IPS-11a (cell line): ENCODE measurements at regions not wholly inside any gene's neighbourhood (a gene's known extent, or its start where the extent isn't known, plus 50 kb on each side); places are given as distances from the start of the nearest gene placed in this dataset.

Experiments
- H3K4me3 ChIP-seq: one replicate; pipeline ENCODE4 v1.5.1; 2013; ENCODE audit warnings: low read depth, low read length, control low read depth

GRCh38 chr7:98565103-98565502 is 52.0 kb upstream of the NPTX2 start:
- H3K4me3 ChIP-seq = no peak overlapping the region

GRCh38 chr7:98562871-98563495 is 54.1 kb upstream of the NPTX2 start:
- no peak overlapping the region for H3K4me3 ChIP-seq

GRCh38 chr7:98562381-98562823 is 54.7 kb upstream of the NPTX2 start:
- no peak overlapping the region for H3K4me3 ChIP-seq

GRCh38 chr7:98559958-98560357 is 57.1 kb upstream of the NPTX2 start:
- H3K4me3 ChIP-seq = no peak overlapping the region

- no peak overlapping the region for H3K4me3 ChIP-seq
Measured at GRCh38 chr7:98559219-98559618, 57.9 kb upstream of the NPTX2 start.

- no peak overlapping the region for H3K4me3 ChIP-seq
Measured at GRCh38 chr7:98557538-98558031, 59.5 kb upstream of the NPTX2 start.

GRCh38 chr7:98556288-98556687 is 60.8 kb upstream of the NPTX2 start:
- H3K4me3 ChIP-seq = no peak overlapping the region

GRCh38 chr7:98555403-98555802 is 61.7 kb upstream of the NPTX2 start:
- no peak overlapping the region for H3K4me3 ChIP-seq

GRCh38 chr7:98553666-98554065 is 63.4 kb upstream of the NPTX2 start:
- no peak overlapping the region for H3K4me3 ChIP-seq

- H3K4me3 ChIP-seq = no peak overlapping the region
Measured at GRCh38 chr7:98551611-98552273, 65.3 kb upstream of the NPTX2 start.

- H3K4me3 ChIP-seq = no peak overlapping the region
Measured at GRCh38 chr7:98548971-98549370, 68.1 kb upstream of the NPTX2 start.

GRCh38 chr7:98548370-98548769 is 68.7 kb upstream of the NPTX2 start:
- H3K4me3 ChIP-seq = no peak overlapping the region

GRCh38 chr7:98541101-98541500 is 76.0 kb upstream of the NPTX2 start:
- H3K4me3 ChIP-seq = no peak overlapping the region

GRCh38 chr7:98539865-98540264 is 77.2 kb upstream of the NPTX2 start:
- no peak overlapping the region for H3K4me3 ChIP-seq

GRCh38 chr7:98536803-98537202 is 80.3 kb upstream of the NPTX2 start:
- no peak overlapping the region for H3K4me3 ChIP-seq

- no peak overlapping the region for H3K4me3 ChIP-seq
Measured at GRCh38 chr7:98534493-98534892, 82.6 kb upstream of the NPTX2 start.

GRCh38 chr7:98531717-98532116 is 85.4 kb upstream of the NPTX2 start:
- no peak overlapping the region for H3K4me3 ChIP-seq

- H3K4me3 ChIP-seq = no peak overlapping the region
Measured at GRCh38 chr7:98528079-98528478, 89.0 kb upstream of the NPTX2 start.

- H3K4me3 ChIP-seq = no peak overlapping the region
Measured at GRCh38 chr7:98526059-98526458, 91.0 kb upstream of the NPTX2 start.

- no peak overlapping the region for H3K4me3 ChIP-seq
Measured at GRCh38 chr7:98521089-98521692, 95.9 kb upstream of the NPTX2 start.

- H3K4me3 ChIP-seq = no peak overlapping the region
Measured at GRCh38 chr7:98520356-98520951, 96.6 kb upstream of the NPTX2 start.
